H9 (cell line): ENCODE measurements at regions not wholly inside any gene's neighbourhood (a gene's known extent, or its start where the extent isn't known, plus 50 kb on each side); places are given as distances from the start of the nearest gene placed in this dataset.

ENCODE experiments used
- DNase-seq: peaks from one replicate; pipeline ENCODE4 v3.0.0-alpha.2; 2017
- H2AFZ ChIP-seq: one replicate; pipeline ENCODE4 v1.6.1; 2013; ENCODE audit warnings: mild to moderate bottlenecking, low read length, control low read depth, moderate library complexity
- H2AK5ac ChIP-seq: 2 replicates; pipeline ENCODE4 v1.6.1; 2013; ENCODE audit warnings: low read length, control low read depth, mixed read lengths; ENCODE audit not compliant: insufficient read length
- H2BK120ac ChIP-seq: one replicate; pipeline ENCODE4 v1.6.1; 2013; ENCODE audit warnings: low read depth, mild to moderate bottlenecking, low read length, control low read depth, inconsistent platforms; ENCODE audit not compliant: poor library complexity, severe bottlenecking
- H2BK12ac ChIP-seq: 2 replicates; pipeline ENCODE4 v1.6.1; 2013; ENCODE audit warnings: low read length, control low read depth, mixed read lengths, low read depth; ENCODE audit not compliant: insufficient read length
- H2BK15ac ChIP-seq: 2 replicates; pipeline ENCODE4 v1.6.1; 2013; ENCODE audit warnings: low read depth, low read length, control low read depth
- H2BK20ac ChIP-seq: one replicate; pipeline ENCODE4 v1.6.1; 2013; ENCODE audit warnings: low read depth, mild to moderate bottlenecking, low read length, control low read depth, inconsistent platforms; ENCODE audit not compliant: poor library complexity, severe bottlenecking
- H2BK5ac ChIP-seq: 2 replicates; pipeline ENCODE4 v1.6.1; 2013; ENCODE audit warnings: low read length, control low read depth, mixed read lengths; ENCODE audit not compliant: insufficient read length
- H3K14ac ChIP-seq: 2 replicates; pipeline ENCODE4 v1.6.1; 2013; ENCODE audit warnings: low read length, control low read depth; ENCODE audit not compliant: insufficient read depth
- H3K18ac ChIP-seq: 2 replicates; pipeline ENCODE4 v1.6.1; 2013; ENCODE audit warnings: low read depth, mild to moderate bottlenecking, mixed read lengths, low read length, control low read depth; ENCODE audit not compliant: insufficient read length
- H3K23ac ChIP-seq: 2 replicates; pipeline ENCODE4 v1.6.1; 2013; ENCODE audit warnings: low read length, control low read depth, mixed read lengths, low read depth; ENCODE audit not compliant: insufficient read length
- H3K23me2 ChIP-seq: 2 replicates; pipeline ENCODE4 v1.6.1; 2013; ENCODE audit warnings: low read depth, mild to moderate bottlenecking, mixed read lengths, low read length, control low read depth; ENCODE audit not compliant: insufficient read length, poor library complexity, severe bottlenecking
- H3K27ac ChIP-seq: 2 replicates; pipeline ENCODE4 v1.5.1; 2013; ENCODE audit warnings: low read length, control low read depth, mixed read lengths, low read depth; ENCODE audit not compliant: insufficient read length
- H3K27me3 ChIP-seq: 2 replicates; pipeline ENCODE4 v1.6.1; 2013; ENCODE audit warnings: low read length, control low read depth, inconsistent platforms; ENCODE audit not compliant: insufficient read depth
- H3K4ac ChIP-seq: 2 replicates; pipeline ENCODE4 v1.6.1; 2013; ENCODE audit warnings: low read depth, mild to moderate bottlenecking, control low read depth, inconsistent platforms, low read length, moderate library complexity
- H3K4me1 ChIP-seq: 2 replicates; pipeline ENCODE4 v1.6.1; 2013; ENCODE audit warnings: low read length, control low read depth, inconsistent platforms; ENCODE audit not compliant: insufficient read depth
- H3K4me2 ChIP-seq: 2 replicates; pipeline ENCODE4 v1.6.1; 2013; ENCODE audit warnings: low read length, control low read depth, mixed read lengths; ENCODE audit not compliant: insufficient read length, insufficient read depth
- H3K56ac ChIP-seq: 2 replicates; pipeline ENCODE4 v1.6.1; 2013; ENCODE audit warnings: low read depth, mild to moderate bottlenecking, mixed read lengths, low read length, control low read depth; ENCODE audit not compliant: insufficient read length
- H3K79me1 ChIP-seq: 2 replicates; pipeline ENCODE4 v1.6.1; 2013; ENCODE audit warnings: low read depth, mild to moderate bottlenecking, moderate library complexity, low read length, control low read depth, inconsistent platforms; ENCODE audit not compliant: insufficient read depth, poor library complexity, severe bottlenecking
- H3K79me2 ChIP-seq: 2 replicates; pipeline ENCODE4 v1.6.1; 2013; ENCODE audit warnings: low read length, control low read depth, inconsistent platforms; ENCODE audit not compliant: insufficient read depth
- H3K9ac ChIP-seq: 2 replicates; pipeline ENCODE4 v1.6.1; 2013; ENCODE audit warnings: low read length, control low read depth, mixed read lengths; ENCODE audit not compliant: insufficient read length; ENCODE audit errors: extremely low read depth
- H3K9me3 ChIP-seq: one replicate; pipeline ENCODE4 v1.6.1; 2013; ENCODE audit warnings: low read depth, low read length, inconsistent platforms; ENCODE audit not compliant: control insufficient read depth
- H3T11ph ChIP-seq: one replicate; pipeline ENCODE4 v1.6.1; 2013; ENCODE audit warnings: mild to moderate bottlenecking, low read length, control low read depth, inconsistent platforms
- H4K20me1 ChIP-seq: one replicate; pipeline ENCODE4 v1.6.1; 2013; ENCODE audit not compliant: control insufficient read depth, insufficient read length, insufficient read depth
- H4K5ac ChIP-seq: 2 replicates; pipeline ENCODE4 v1.6.1; 2013; ENCODE audit warnings: low read depth, mild to moderate bottlenecking, mixed read lengths, low read length, control low read depth; ENCODE audit not compliant: insufficient read length
- H4K8ac ChIP-seq: replicated peaks from 2 replicates; pipeline ENCODE4 v1.6.1; 2013; ENCODE audit warnings: low read length, control low read depth, mixed read lengths, low read depth; ENCODE audit not compliant: insufficient read length
- H4K91ac ChIP-seq: 2 replicates; pipeline ENCODE4 v1.6.1; 2013; ENCODE audit warnings: low read depth, mild to moderate bottlenecking, moderate library complexity, mixed read lengths, low read length, control low read depth; ENCODE audit not compliant: insufficient read length
- H3K27ac Mint-ChIP-seq, 3 experiments: 2 replicates in 2 of 3; 3 replicates in 1 of 3; pipeline ENCODE4 v1.8.0; 2020 to 2021; ENCODE audit warnings: mixed read lengths in 3 of 3, mild to moderate bottlenecking in 1 of 3, moderate library complexity in 1 of 3
- H3K27me3 Mint-ChIP-seq: 2 replicates; pipeline ENCODE4 v1.8.0; 2021; ENCODE audit warnings: low read depth, mild to moderate bottlenecking, moderate library complexity, mixed read lengths
- H3K36me3 Mint-ChIP-seq, 3 experiments: 2 replicates in 2 of 3; 3 replicates in 1 of 3; pipeline ENCODE4 v1.8.0; 2020 to 2021; ENCODE audit warnings: low read depth in 3 of 3, mixed read lengths in 3 of 3; ENCODE audit not compliant: insufficient read depth in 1 of 3
- H3K4me1 Mint-ChIP-seq, 2 experiments: 2 replicates each; pipeline ENCODE4 v1.8.0; 2020; ENCODE audit warnings: mixed read lengths in 2 of 2
- H3K4me3 Mint-ChIP-seq, 2 experiments: 2 replicates in 1 of 2; 3 replicates in 1 of 2; pipeline ENCODE4 v1.8.0; 2020 to 2021; ENCODE audit warnings: mild to moderate bottlenecking in 2 of 2, mixed read lengths in 2 of 2, moderate library complexity in 1 of 2
- H3K9me3 Mint-ChIP-seq, 2 experiments: 2 replicates in 1 of 2; 3 replicates in 1 of 2; pipeline ENCODE4 v1.8.0; 2020; ENCODE audit warnings: mild to moderate bottlenecking in 2 of 2, mixed read lengths in 2 of 2, moderate library complexity in 1 of 2
- WGBS: extraction: QIAGEN DNeasy Blood & Tissue Kit; methylation state at CpG from one replicate; pipeline ENCODE4 v1.1.7; 2013; ENCODE audit warnings: missing lambda C conversion rate, low lambda C conversion rate, mixed read lengths; ENCODE audit not compliant: insufficient read length; ENCODE audit errors: extremely low coverage; 5-methylcytosine and 5-hydroxymethylcytosine counted together
- TF ChIP-seq, protein P1 (sequence below): fragments of 200-600 bp; sonication (generic); conservative IDR thresholded peaks from 3 replicates; pipeline ENCODE4 v1.8.0; 2021; ENCODE audit warnings: antibody characterized with exemption, mild to moderate bottlenecking

DNA sequence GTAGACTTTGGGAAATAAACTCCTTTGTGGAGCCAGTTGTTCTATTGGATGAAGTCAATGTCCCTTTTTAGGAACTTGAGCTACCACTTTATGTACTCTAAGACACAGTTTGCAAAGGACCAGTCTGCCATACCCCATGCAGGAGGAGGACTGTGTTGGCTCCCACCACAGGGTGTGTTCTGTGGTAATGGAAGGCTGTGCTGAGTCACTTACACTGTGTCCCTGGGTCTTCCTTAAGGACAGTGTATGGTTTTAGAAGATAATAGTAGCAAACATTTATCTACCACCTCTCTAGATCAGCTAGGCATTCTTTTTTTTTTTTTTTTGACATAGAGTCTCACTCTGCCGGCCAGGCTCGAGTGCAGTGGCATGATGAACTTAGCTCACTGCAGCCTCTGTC, 184.0 kb upstream of the PGRMC2 start:
- Histone ChIP-seq H2AFZ (no peak overlapping the region), H3K4ac (no peak overlapping the region), H3K18ac (no peak overlapping the region), H3K9me3 (no peaks in the 10 kb centered on the region), H4K20me1 (no peaks in the 10 kb centered on the region), H3K23me2 (no peaks in the 10 kb centered on the region), H4K91ac (no peak overlapping the region), H3K27me3 (no peaks in the 10 kb centered on the region), H3K27ac (no peak overlapping the region), H3K56ac (no peak overlapping the region), H3T11ph (no peak overlapping the region), H2BK12ac (no peak overlapping the region), H3K14ac (no peak overlapping the region), H2BK5ac (no peak overlapping the region), H3K4me2 (no peak overlapping the region), H4K8ac (no peak overlapping the region), H3K23ac (no peak overlapping the region), H4K5ac (no peak overlapping the region), H3K79me2 (no peaks in the 10 kb centered on the region), H2BK120ac (no peak overlapping the region), H2AK5ac (no peak overlapping the region), H3K4me1 (no peaks in the 10 kb centered on the region), H3K79me1 (no peaks in the 10 kb centered on the region), H2BK20ac (no peak overlapping the region), H3K9ac (no peak overlapping the region), H2BK15ac (no peak overlapping the region)
- H3K4me1 Mint-ChIP-seq: peaks cover 0 to 3% of the 10 kb centered on the region in 2 experiments; a peak in 1 of 4 replicates
- H3K27ac Mint-ChIP-seq: no peak overlapping the region
- no CpG with 5 or more reads among the region's 2 CpGs for WGBS
- H3K9me3 Mint-ChIP-seq: no peaks in the 10 kb centered on the region; a peak in 2 of 5 replicates
- no peak overlapping the region for H3K4me3 Mint-ChIP-seq
- no peaks in the 10 kb centered on the region for H3K27me3 Mint-ChIP-seq
- DNase-seq: no peak
- TF ChIP-seq, protein P1, sequence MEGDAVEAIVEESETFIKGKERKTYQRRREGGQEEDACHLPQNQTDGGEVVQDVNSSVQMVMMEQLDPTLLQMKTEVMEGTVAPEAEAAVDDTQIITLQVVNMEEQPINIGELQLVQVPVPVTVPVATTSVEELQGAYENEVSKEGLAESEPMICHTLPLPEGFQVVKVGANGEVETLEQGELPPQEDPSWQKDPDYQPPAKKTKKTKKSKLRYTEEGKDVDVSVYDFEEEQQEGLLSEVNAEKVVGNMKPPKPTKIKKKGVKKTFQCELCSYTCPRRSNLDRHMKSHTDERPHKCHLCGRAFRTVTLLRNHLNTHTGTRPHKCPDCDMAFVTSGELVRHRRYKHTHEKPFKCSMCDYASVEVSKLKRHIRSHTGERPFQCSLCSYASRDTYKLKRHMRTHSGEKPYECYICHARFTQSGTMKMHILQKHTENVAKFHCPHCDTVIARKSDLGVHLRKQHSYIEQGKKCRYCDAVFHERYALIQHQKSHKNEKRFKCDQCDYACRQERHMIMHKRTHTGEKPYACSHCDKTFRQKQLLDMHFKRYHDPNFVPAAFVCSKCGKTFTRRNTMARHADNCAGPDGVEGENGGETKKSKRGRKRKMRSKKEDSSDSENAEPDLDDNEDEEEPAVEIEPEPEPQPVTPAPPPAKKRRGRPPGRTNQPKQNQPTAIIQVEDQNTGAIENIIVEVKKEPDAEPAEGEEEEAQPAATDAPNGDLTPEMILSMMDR: no peak
- H3K36me3 Mint-ChIP-seq: peaks cover 3 to 5% (median 3%) of the 10 kb centered on the region in 3 experiments; a peak in 4 of 7 replicates
